Karpas-422 (cell line): ENCODE measurements at regions not wholly inside any gene's neighbourhood (a gene's known extent, or its start where the extent isn't known, plus 50 kb on each side); places are given as distances from the start of the nearest gene placed in this dataset.
A peak's percentile ranks its signal among the peaks of the same experiment; 100 is the strongest.

ENCODE experiments used
- DNase-seq: peaks from one replicate; pipeline ENCODE4 v3.0.0-alpha.2; 2015
- H2AFZ ChIP-seq: fragments of 200-600 bp; sonication (generic); 2 replicates; pipeline ENCODE4 v1.6.1; 2014; ENCODE audit warnings: antibody characterized with exemption, low read length, mixed read lengths
- H3K27ac ChIP-seq: fragments of 200-600 bp; sonication (generic); 2 replicates; pipeline ENCODE4 v1.5.1; 2014; ENCODE audit warnings: mild to moderate bottlenecking, low read length, moderate library complexity
- H3K27me3 ChIP-seq: fragments of 200-600 bp; sonication (generic); 2 replicates; pipeline ENCODE4 v1.6.1; 2014; ENCODE audit warnings: low read length, mixed read lengths
- H3K36me3 ChIP-seq: fragments of 200-600 bp; sonication (generic); 2 replicates; pipeline ENCODE4 v1.6.1; 2014; ENCODE audit warnings: low read length, mixed read lengths; ENCODE audit not compliant: insufficient read depth
- H3K4me1 ChIP-seq: fragments of 200-600 bp; sonication (generic); 2 replicates; pipeline ENCODE4 v1.6.1; 2014; ENCODE audit warnings: mild to moderate bottlenecking, low read length, mixed read lengths
- H3K4me2 ChIP-seq: fragments of 200-600 bp; sonication (generic); 2 replicates; pipeline ENCODE4 v1.6.1; 2014; ENCODE audit warnings: low read length, low read depth, mild to moderate bottlenecking; ENCODE audit not compliant: poor library complexity, severe bottlenecking
- H3K4me3 ChIP-seq: fragments of 200-600 bp; sonication (generic); 2 replicates; pipeline ENCODE4 v1.5.1; 2014; ENCODE audit warnings: mild to moderate bottlenecking, antibody characterized with exemption, low read length, mixed read lengths
- H3K79me2 ChIP-seq: fragments of 200-600 bp; sonication (generic); 2 replicates; pipeline ENCODE4 v1.6.1; 2014; ENCODE audit warnings: mild to moderate bottlenecking, low read length, mixed read lengths
- H3K9ac ChIP-seq: fragments of 200-600 bp; sonication (generic); 2 replicates; pipeline ENCODE4 v1.6.0; 2014; ENCODE audit warnings: low read length
- H3K9me2 ChIP-seq: fragments of 200-600 bp; sonication (generic), shearing (Covaris generic); replicated peaks from 2 replicates; pipeline ENCODE4 v1.6.0; 2014; ENCODE audit warnings: mild to moderate bottlenecking, low read length, moderate library complexity; ENCODE audit not compliant: insufficient read depth
- H3K9me3 ChIP-seq: fragments of 300-700, 200-600 bp; sonication (generic); 2 replicates; pipeline ENCODE4 v1.6.1; 2014; ENCODE audit warnings: low read length, mixed read lengths
- H4K20me1 ChIP-seq: fragments of 200-600 bp; sonication (generic); 2 replicates; pipeline ENCODE4 v1.6.1; 2014; ENCODE audit warnings: mild to moderate bottlenecking, antibody characterized with exemption, low read length, low read depth; ENCODE audit not compliant: insufficient read depth

DNA sequence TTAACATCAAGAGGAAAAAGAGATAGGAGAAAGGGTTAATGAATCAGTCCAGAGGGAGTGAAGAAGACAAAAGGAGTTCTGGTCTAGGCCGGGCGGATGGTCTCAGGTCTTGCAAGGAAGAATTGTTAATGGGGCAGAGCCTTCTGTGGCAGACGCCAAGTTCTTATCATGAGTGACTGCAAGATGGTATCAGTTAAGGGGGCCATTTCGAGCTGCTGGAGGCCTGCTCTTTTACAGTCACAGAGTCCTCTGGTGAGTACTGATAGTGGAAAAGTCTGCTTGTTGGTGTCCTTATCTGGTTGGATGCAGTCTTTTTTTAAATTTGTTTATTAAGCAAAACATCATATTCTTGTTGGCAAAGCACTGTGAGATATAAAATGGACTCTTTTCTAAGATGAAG lies 590.9 kb upstream of the SGCG start:
- Histone ChIP-seq H3K9me3 (peaks cover 8% of the 10 kb centered on the region; the same call in 1 of the 2 replicates), H3K27me3 (no peaks in the 10 kb centered on the region), H4K20me1 (no peaks in the 10 kb centered on the region), H3K79me2 (no peaks in the 10 kb centered on the region), H3K9me2 (no peaks in the 10 kb centered on the region), H3K36me3 (no peaks in the 10 kb centered on the region), H2AFZ (no peak overlapping the region), H3K4me1 (no peaks in the 10 kb centered on the region), H3K9ac (no peak overlapping the region), H3K27ac (no peak overlapping the region), H3K4me3 (no peak overlapping the region), H3K4me2 (no peak overlapping the region)
- no peak for DNase-seq

DNA sequence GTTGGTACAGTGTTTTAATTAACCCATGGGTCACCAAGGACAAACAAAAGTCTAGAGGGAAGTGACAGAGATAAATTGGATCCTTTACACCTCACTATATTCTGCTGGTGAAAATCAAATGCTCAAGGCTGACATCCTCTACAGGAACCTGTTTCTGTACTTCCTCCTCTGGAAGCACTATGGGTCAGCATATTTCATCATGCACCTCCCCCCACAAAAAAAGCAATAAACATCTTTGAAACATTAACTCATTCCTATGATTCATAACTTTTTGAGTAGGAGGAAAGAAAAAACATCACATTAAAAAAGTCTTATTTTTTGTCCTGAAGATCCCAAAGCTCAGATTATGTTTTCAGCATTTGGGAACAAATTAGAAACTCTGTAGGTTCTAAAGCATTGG lies 588.3 kb upstream of the SGCG start:
- H3K79me2 ChIP-seq, result no peaks in the 10 kb centered on the region
- H4K20me1 ChIP-seq, result no peaks in the 10 kb centered on the region
- no peaks in the 10 kb centered on the region for H3K27me3 ChIP-seq
- H3K9ac ChIP-seq, result no peak overlapping the region
- no peaks in the 10 kb centered on the region for H3K36me3 ChIP-seq
- no peaks in the 10 kb centered on the region for H3K9me2 ChIP-seq
- no peaks in the 10 kb centered on the region for H3K4me1 ChIP-seq
- DNase-seq, result no peak
- no peak overlapping the region for H3K4me3 ChIP-seq
- no peak overlapping the region for H3K27ac ChIP-seq
- no peak overlapping the region for H2AFZ ChIP-seq
- peaks cover 4% of the 10 kb centered on the region; the same call in 1 of the 2 replicates for H3K9me3 ChIP-seq
- H3K4me2 ChIP-seq, result no peak overlapping the region

DNA sequence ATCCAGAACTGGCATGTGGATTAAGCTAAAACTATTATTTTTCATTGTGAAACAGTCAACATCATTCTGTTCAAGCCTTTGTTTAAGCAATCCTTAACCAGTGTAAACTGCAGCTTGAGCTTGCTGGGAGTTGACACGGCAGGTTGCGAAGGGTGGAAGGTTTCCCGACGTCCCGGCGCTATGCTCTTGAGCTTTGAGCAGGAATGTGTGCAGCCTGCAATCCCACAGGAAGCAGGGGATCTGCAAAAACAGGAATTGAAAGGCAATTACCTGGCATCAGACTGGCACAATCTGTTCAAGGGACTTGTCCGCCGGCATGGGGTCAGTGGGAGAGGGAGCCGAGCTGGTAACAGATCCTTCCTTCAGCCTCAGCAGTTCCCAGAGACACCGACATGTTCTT lies 586.7 kb upstream of the SGCG start:
- H3K9ac ChIP-seq, result no peak overlapping the region
- H2AFZ ChIP-seq, result no peak overlapping the region
- no peaks in the 10 kb centered on the region for H3K9me3 ChIP-seq
- H3K9me2 ChIP-seq, result no peaks in the 10 kb centered on the region
- H3K36me3 ChIP-seq, result no peaks in the 10 kb centered on the region
- no peak for DNase-seq
- H4K20me1 ChIP-seq, result no peaks in the 10 kb centered on the region
- no peak overlapping the region for H3K4me2 ChIP-seq
- no peaks in the 10 kb centered on the region for H3K27me3 ChIP-seq
- no peaks in the 10 kb centered on the region for H3K4me1 ChIP-seq
- H3K4me3 ChIP-seq, result no peak overlapping the region
- no peak overlapping the region for H3K27ac ChIP-seq
- no peaks in the 10 kb centered on the region for H3K79me2 ChIP-seq

DNA sequence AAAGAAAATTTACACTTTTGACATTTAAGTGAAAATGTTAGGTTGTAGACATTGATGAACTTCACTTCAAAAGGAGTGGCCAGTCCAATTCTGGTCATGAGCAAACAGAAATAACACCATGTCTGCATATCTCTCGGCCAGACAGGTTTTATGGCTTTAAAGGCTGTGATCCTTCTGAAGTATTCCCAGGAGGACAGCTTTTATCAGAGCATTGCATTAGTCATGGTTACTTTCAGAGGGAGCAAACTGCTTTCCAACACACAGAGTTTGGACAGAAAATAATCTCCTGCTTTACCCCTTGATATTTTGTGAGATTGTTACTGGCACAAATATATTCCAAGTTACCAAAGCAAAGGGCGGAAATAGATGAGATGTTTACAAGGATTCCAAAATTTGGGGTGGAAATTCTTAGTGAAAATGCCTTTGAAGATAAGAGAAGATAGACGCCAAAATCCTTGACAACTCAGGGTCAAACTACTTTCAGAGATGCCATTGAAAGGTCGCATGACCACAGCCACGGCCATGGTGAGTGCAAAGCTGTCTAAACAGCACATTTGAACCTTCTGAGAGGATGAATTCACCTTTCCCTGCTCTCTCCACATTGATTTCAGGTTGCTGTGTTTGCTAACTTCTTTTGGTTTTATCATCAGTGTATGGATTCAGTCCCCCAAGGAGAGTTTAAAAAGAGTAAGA lies 584.5 kb upstream of the SGCG start:
- H3K36me3 ChIP-seq, result no peaks in the 10 kb centered on the region
- no peak overlapping the region for H2AFZ ChIP-seq
- H3K9ac ChIP-seq, result no peak overlapping the region
- no peaks in the 10 kb centered on the region for H3K79me2 ChIP-seq
- no peak overlapping the region for H3K4me3 ChIP-seq
- no peaks in the 10 kb centered on the region for H4K20me1 ChIP-seq
- H3K9me3 ChIP-seq, result peaks cover 5% of the 10 kb centered on the region; the same call in 1 of the 2 replicates
- H3K4me2 ChIP-seq, result no peak overlapping the region
- H3K27me3 ChIP-seq, result no peaks in the 10 kb centered on the region
- no peak overlapping the region for H3K27ac ChIP-seq
- no peaks in the 10 kb centered on the region for H3K9me2 ChIP-seq
- DNase-seq, result no peak
- no peaks in the 10 kb centered on the region for H3K4me1 ChIP-seq

DNA sequence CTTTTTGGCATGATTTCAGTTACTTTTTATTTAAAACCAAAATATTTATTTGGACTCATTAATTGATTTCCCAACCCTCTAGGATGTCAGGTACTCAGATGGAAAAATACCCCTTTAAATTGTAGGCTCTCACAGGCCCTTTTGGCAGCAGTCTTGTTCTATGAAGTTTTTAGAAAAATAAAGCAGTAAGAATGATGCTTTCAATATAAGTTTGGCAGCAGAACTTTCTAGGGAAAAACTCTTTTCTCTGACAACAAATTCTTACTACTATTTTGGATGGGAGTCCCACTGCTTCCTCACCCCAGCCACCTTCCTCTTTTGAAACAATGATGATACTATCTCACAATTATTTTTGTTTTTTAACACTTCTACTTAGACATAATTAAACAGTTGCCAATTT lies 581.6 kb upstream of the SGCG start:
- Histone ChIP-seq H3K27me3 (no peaks in the 10 kb centered on the region), H3K4me1 (no peaks in the 10 kb centered on the region), H3K4me2 (no peak overlapping the region), H3K27ac (no peak overlapping the region), H3K36me3 (no peaks in the 10 kb centered on the region), H3K4me3 (no peak overlapping the region), H3K9me3 (peaks cover 7% of the 10 kb centered on the region; the same call in 1 of the 2 replicates), H2AFZ (no peak overlapping the region), H4K20me1 (no peaks in the 10 kb centered on the region), H3K9me2 (no peaks in the 10 kb centered on the region), H3K9ac (no peak overlapping the region), H3K79me2 (no peaks in the 10 kb centered on the region)
- no peak for DNase-seq

DNA sequence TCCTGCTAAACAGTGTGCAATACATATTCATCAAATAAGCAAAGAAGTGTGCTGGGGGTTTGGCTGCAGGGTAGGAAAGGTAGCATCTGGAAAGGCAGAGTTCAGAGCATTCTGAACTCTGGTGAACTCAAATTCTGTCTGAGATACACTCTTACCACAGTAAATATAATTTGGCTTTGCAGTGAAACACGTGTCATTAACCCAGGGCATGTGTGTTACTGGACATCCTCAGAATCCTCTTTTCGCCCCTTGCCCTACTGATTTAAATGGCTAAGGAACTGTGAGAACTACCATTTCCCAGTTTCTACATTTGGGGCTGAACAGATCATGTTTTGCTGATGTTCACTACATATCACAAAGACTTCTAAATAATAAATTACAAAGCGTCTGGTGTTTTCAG lies 562.8 kb upstream of the SGCG start:
- Histone ChIP-seq H3K9ac (no peak overlapping the region), H3K79me2 (no peaks in the 10 kb centered on the region), H3K4me2 (no peak overlapping the region), H3K9me3 (0 out of 2 replicates have a peak, but pooled peaks cover 3% of the 10 kb centered on the region), H2AFZ (no peak overlapping the region), H3K9me2 (no peaks in the 10 kb centered on the region), H3K4me1 (no peaks in the 10 kb centered on the region), H3K27me3 (no peaks in the 10 kb centered on the region), H3K36me3 (no peaks in the 10 kb centered on the region), H4K20me1 (no peaks in the 10 kb centered on the region), H3K27ac (no peak overlapping the region), H3K4me3 (no peak overlapping the region)
- peak; percentile 6 for DNase-seq

DNA sequence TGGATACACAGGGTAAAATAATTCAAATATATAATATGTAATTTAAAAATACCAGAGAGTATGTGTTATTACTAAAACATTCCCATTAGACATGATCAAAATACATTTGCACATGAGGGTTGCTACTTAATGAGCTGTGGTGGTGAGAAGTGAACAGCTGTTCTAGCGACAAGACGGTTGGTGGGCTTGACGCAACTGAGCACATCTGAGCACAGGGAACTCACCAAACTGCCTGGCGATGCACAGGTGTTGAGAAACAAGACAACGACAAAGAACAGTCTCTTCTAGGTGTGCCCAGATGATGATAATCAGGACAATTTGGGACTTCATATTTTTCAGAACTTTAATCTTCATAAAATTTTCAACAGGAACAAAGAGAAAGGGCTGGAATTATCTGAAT lies 555.1 kb upstream of the SGCG start:
- no peaks in the 10 kb centered on the region for H3K9me2 ChIP-seq
- H3K27me3 ChIP-seq, result no peaks in the 10 kb centered on the region
- no peak overlapping the region for H2AFZ ChIP-seq
- no peak overlapping the region for H3K4me2 ChIP-seq
- DNase-seq, result no peak
- no peaks in the 10 kb centered on the region for H4K20me1 ChIP-seq
- H3K9ac ChIP-seq, result no peak overlapping the region
- H3K36me3 ChIP-seq, result no peaks in the 10 kb centered on the region
- no peaks in the 10 kb centered on the region for H3K79me2 ChIP-seq
- H3K27ac ChIP-seq, result no peak overlapping the region
- no peak overlapping the region for H3K4me3 ChIP-seq
- H3K4me1 ChIP-seq, result no peaks in the 10 kb centered on the region
- H3K9me3 ChIP-seq, result no peaks in the 10 kb centered on the region; the same call in 1 of the 2 replicates

DNA sequence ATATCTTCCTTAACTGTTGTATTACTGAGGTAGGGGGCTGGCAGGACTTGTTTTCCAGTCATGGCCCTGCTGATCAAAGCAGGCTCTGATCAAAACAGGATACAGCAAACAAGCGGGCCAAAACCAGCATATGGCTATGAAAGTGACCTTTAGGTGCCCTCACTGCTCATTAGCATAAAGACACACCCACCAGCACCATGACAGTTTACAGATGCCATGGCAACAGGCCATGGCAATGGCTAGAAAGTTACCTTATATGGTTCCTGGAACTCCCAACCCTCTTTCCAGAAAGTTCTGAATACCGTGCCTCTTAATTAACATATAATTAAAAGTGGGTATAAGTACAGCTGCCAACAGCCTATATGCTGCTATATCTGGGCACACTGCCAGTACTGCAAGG lies 551.4 kb upstream of the SGCG start:
- Histone ChIP-seq H3K27me3 (no peaks in the 10 kb centered on the region), H3K4me1 (no peaks in the 10 kb centered on the region), H3K9me3 (no peaks in the 10 kb centered on the region), H4K20me1 (no peaks in the 10 kb centered on the region), H2AFZ (no peak overlapping the region), H3K4me3 (no peak overlapping the region), H3K9ac (no peak overlapping the region), H3K36me3 (no peaks in the 10 kb centered on the region), H3K27ac (no peak overlapping the region), H3K9me2 (no peaks in the 10 kb centered on the region), H3K79me2 (no peaks in the 10 kb centered on the region), H3K4me2 (no peak overlapping the region)
- DNase-seq, result no peak
